ENCODE measurements at regions not wholly inside any gene's neighbourhood (a gene's known extent, or its start where the extent isn't known, plus 50 kb on each side); places are given as distances from the start of the nearest gene placed in this dataset.

- TF ChIP-seq CTCF (IDR thresholded peaks at IDR 0.05) (no peak), POLR2A (IDR thresholded peaks at IDR 0.05) (no peak)
These were observed 167.8 kb upstream of the MTNR1B start for GRCh38 chr11:92801685-92802084.
